ENCODE measurements at regions not wholly inside any gene's neighbourhood (a gene's known extent, or its start where the extent isn't known, plus 50 kb on each side); places are given as distances from the start of the nearest gene placed in this dataset.

GRCh38 chr12:126185025-126185424, 1119.8 kb downstream of the AACS start:
- no peak for DNase-seq (ENCODE audit: low read depth)

GRCh38 chr12:126189856-126190255, 1124.6 kb downstream of the AACS start:
- no peak for DNase-seq (ENCODE audit: low read depth)

- no peak for DNase-seq (ENCODE audit: low read depth)
Measured at GRCh38 chr12:126191031-126191891, 1126.0 kb downstream of the AACS start.

- no peak for DNase-seq (ENCODE audit: low read depth)
Measured at GRCh38 chr12:126191949-126192348, 1126.7 kb downstream of the AACS start.

GRCh38 chr12:126193190-126193589, 1128.0 kb downstream of the AACS start:
- no peak for DNase-seq (ENCODE audit: low read depth)

GRCh38 chr12:126196263-126196662, 1131.0 kb downstream of the AACS start:
- DNase-seq (ENCODE audit: low read depth): no peak

GRCh38 chr12:126198516-126198915, 1133.3 kb downstream of the AACS start:
- DNase-seq (ENCODE audit: low read depth): no peak

DNA sequence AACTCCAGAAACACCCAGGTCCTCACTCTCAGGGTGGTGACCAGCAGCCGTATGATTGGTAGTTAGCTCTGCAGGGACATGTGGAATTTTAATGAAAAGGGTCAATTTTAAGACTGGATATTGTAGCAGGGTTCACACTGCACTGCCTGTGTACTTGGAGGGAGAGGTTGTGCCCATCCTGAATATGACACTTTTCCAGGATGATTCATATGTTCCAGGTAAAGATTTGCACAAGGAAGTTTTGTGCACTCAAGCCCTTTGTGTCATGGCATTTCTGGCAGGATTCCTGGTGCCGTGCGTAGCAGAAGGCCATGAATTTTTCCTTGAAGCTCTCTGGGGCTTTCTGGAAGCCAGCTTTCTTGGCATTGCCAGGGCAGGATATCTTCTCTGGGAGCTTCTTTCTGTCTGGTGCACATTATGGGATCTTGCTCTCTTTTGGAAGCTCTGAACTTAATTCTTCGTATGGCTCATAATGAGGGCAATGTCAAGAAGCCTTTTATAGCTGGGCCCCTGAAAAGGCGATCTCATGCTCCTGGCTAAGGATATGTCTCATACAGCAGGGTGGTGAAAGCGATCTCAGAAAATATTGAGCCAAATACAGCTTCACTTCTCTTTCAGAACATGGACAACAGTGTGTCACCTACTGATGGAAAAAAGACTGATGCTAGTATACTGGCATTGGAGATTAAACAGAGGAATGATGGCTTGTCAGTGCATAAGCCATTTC, 1133.9 kb downstream of the AACS start:
- no peak for DNase-seq (ENCODE audit: low read depth)

GRCh38 chr12:126201981-126202537, 1136.8 kb downstream of the AACS start:
- DNase-seq (ENCODE audit: low read depth): no peak

GRCh38 chr12:126204326-126204725, 1139.1 kb downstream of the AACS start:
- no peak for DNase-seq (ENCODE audit: low read depth)

GRCh38 chr12:126210026-126210425, 1144.8 kb downstream of the AACS start:
- DNase-seq (ENCODE audit: low read depth): no peak

DNA sequence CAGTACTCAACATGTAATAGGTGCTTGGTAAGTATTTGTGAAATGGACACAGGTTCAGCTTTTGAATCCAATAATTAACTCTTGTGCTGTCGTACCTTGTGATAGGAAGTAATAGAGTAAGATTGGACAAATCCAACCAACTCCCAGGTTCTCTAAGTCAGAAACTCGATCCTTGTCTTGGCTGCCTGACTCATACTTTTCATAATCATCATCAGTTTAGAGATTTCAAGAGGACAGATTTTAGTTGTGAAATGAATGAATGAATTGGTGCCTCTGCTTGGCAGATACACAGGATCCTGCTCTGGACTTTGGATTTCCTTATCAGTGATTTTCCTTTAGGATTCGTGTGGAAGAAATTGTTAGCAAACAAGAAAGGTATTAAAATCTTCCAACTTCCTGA, 1145.2 kb downstream of the AACS start:
- no peak for DNase-seq (ENCODE audit: low read depth)

GRCh38 chr12:126212824-126213223, 1147.6 kb downstream of the AACS start:
- DNase-seq (ENCODE audit: low read depth): no peak

- no peak for DNase-seq (ENCODE audit: low read depth)
Measured at GRCh38 chr12:126218697-126219096, 1153.5 kb downstream of the AACS start.

- no peak for DNase-seq (ENCODE audit: low read depth)
Measured at GRCh38 chr12:126219139-126219538, 1153.9 kb downstream of the AACS start.

DNA sequence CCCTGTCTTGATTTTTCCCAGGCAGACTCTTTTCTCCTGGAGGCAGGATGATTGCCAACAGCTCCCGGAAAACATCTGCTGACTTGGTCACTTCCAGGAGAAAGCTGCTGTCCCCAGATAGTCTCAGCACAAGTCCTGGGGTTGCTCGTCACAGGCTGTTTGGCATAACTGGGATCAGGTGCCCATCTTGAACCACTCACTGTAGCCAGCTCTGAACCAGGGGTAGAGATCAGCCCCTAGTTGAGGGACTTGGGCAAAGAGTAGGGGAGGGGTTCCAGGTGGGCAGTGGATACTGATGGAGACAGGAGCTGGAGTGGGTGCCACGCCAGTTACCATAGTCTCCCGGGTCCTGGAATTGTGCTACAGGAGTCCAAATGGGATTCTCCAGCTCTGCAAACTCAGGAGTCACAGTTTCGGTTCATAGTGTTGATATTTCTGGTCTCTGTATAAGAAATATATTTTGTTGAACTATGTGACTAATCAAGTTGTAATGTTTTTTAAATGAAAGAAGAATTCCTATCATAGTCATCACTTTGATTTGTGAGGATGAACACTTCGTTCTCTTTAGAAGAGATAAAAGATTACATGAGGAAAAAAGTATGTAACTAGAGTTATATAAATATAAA, 1154.5 kb downstream of the AACS start:
- DNase-seq (ENCODE audit: low read depth): no peak

DNA sequence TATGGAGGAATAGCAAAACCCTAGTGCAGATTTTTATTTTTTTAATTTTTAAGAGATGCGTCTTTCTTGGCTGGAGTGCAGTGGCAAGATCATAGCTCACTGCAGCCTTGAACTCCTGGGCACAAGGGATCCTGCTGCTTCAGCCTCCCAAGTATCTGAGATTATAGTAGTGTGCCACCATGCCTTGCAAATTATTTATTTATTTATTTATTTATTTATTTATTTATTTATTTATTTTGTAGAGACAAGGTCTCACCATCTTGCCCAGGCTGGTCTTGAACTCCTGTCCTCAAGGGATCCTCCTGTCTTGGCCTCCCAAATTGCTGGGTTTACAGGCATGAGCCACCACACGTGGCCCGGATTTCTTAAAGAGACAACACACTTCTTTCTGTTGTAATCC, 1158.8 kb downstream of the AACS start:
- no peak for DNase-seq (ENCODE audit: low read depth)

- DNase-seq (ENCODE audit: low read depth): no peak
Measured at GRCh38 chr12:126228936-126229335, 1163.7 kb downstream of the AACS start.

- DNase-seq (ENCODE audit: low read depth): no peak
Measured at GRCh38 chr12:126232711-126233110, 1167.5 kb downstream of the AACS start.

DNA sequence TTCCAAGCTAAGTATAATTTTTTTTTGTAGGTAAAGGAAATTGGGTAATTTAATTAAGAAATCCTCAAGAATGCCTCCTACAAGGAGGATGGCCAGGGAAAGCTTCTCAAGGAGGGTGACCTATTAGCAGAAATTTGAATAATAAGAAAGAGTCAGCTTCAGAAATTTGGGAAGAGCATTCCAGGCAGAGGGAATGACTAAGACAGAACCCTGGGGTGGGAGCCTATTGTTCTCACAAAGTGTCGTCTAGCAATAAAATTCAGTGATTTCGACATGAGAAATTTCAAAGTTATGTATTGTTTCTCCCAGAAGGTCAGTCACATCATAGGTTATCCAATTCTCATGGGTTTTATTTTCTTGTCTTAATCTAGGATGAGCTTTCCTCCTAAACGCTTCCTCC, 1168.4 kb downstream of the AACS start:
- no peak for DNase-seq (ENCODE audit: low read depth)

- no peak for DNase-seq (ENCODE audit: low read depth)
Measured at GRCh38 chr12:126243814-126244440, 1178.7 kb downstream of the AACS start.

- no peak for DNase-seq (ENCODE audit: low read depth)
Measured at GRCh38 chr12:126247936-126248335, 1182.7 kb downstream of the AACS start.
